ENCODE measurements at regions not wholly inside any gene's neighbourhood (a gene's known extent, or its start where the extent isn't known, plus 50 kb on each side); places are given as distances from the start of the nearest gene placed in this dataset.

DNA sequence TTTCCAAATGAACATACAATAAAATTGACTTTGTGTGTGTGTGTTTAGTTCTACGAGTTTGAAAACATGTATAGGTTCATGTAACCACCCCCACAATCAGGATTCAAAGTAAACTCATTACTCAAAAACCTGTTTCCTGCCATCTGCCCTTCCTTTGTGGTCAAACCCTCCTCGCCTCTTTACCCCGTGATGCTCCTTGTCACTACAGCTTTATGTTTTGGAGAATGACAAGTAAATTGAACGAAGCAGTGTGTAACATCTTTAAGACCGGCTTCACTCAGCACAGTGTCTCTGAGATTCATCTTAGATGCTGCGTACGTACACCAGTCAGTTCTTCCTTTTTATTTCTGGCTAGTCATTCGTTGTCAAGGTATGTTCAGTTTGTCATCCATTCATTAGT lies 54.6 kb upstream of the MKI67 start:
- TF ChIP-seq, protein P1, sequence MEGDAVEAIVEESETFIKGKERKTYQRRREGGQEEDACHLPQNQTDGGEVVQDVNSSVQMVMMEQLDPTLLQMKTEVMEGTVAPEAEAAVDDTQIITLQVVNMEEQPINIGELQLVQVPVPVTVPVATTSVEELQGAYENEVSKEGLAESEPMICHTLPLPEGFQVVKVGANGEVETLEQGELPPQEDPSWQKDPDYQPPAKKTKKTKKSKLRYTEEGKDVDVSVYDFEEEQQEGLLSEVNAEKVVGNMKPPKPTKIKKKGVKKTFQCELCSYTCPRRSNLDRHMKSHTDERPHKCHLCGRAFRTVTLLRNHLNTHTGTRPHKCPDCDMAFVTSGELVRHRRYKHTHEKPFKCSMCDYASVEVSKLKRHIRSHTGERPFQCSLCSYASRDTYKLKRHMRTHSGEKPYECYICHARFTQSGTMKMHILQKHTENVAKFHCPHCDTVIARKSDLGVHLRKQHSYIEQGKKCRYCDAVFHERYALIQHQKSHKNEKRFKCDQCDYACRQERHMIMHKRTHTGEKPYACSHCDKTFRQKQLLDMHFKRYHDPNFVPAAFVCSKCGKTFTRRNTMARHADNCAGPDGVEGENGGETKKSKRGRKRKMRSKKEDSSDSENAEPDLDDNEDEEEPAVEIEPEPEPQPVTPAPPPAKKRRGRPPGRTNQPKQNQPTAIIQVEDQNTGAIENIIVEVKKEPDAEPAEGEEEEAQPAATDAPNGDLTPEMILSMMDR (IDR thresholded peaks at IDR 0.05), result no peak
- TF ChIP-seq POLR2AphosphoS5 (IDR thresholded peaks at IDR 0.05; ENCODE audit: insufficient read depth in 1 of 2, low read depth in 1 of 2) (no peak), POLR2A (IDR thresholded peaks at IDR 0.05) (no peak)
